Neural crest cell (in vitro differentiated cells): ENCODE measurements at regions not wholly inside any gene's neighbourhood (a gene's known extent, or its start where the extent isn't known, plus 50 kb on each side); places are given as distances from the start of the nearest gene placed in this dataset.
A peak's percentile ranks its signal among the peaks of the same experiment; 100 is the strongest.

Source experiments
- DNase-seq: peaks from one replicate; pipeline ENCODE4 v3.0.0; 2021; ENCODE audit warnings: low read depth, mixed read lengths, low spot score
- H3K27ac Mint-ChIP-seq: one replicate; pipeline ENCODE4 v1.8.0; 2021; ENCODE audit warnings: mild to moderate bottlenecking, mixed read lengths; ENCODE audit not compliant: unreplicated experiment
- H3K27me3 Mint-ChIP-seq: 2 replicates; pipeline ENCODE4 v1.8.0; 2021; ENCODE audit warnings: low read depth, mild to moderate bottlenecking, mixed read lengths
- H3K36me3 Mint-ChIP-seq: 2 replicates; pipeline ENCODE4 v1.8.0; 2021; ENCODE audit warnings: low read depth, mild to moderate bottlenecking, mixed read lengths
- H3K4me1 Mint-ChIP-seq: 2 replicates; pipeline ENCODE4 v1.8.0; 2021; ENCODE audit warnings: mixed read lengths
- H3K4me3 Mint-ChIP-seq: one replicate; pipeline ENCODE4 v1.8.0; 2021; ENCODE audit warnings: mild to moderate bottlenecking, mixed read lengths
- H3K9me3 Mint-ChIP-seq: 2 replicates; pipeline ENCODE4 v1.8.0; 2021; ENCODE audit warnings: mixed read lengths
- CTCF ChIP-seq: fragments of 200-600 bp; sonication (generic); conservative IDR thresholded peaks from 2 replicates; pipeline ENCODE4 v1.5.0; 2021; ENCODE audit warnings: antibody characterized with exemption, mild to moderate bottlenecking

GRCh38 chr6:74731204-74731603 is 474.6 kb downstream of the COL12A1 start:
- H3K27ac Mint-ChIP-seq: peak overlapping the region; percentile 93
- peaks cover 2% of the 10 kb centered on the region for H3K9me3 Mint-ChIP-seq
- no peaks in the 10 kb centered on the region for H3K27me3 Mint-ChIP-seq
- peak overlapping the region; percentile 1 for H3K4me3 Mint-ChIP-seq
- DNase-seq: no peak
- H3K36me3 Mint-ChIP-seq: peaks cover 5% of the 10 kb centered on the region
- no peak for TF ChIP-seq CTCF
- peaks cover 36% of the 10 kb centered on the region for H3K4me1 Mint-ChIP-seq

GRCh38 chr6:74720923-74721322 is 484.9 kb downstream of the COL12A1 start:
- H3K27me3 Mint-ChIP-seq: no peaks in the 10 kb centered on the region
- H3K27ac Mint-ChIP-seq: no peak overlapping the region
- H3K9me3 Mint-ChIP-seq: peaks cover 9% of the 10 kb centered on the region
- no peak for DNase-seq
- H3K4me1 Mint-ChIP-seq: no peaks in the 10 kb centered on the region
- peaks cover 9% of the 10 kb centered on the region for H3K36me3 Mint-ChIP-seq
- no peak overlapping the region for H3K4me3 Mint-ChIP-seq
- TF ChIP-seq CTCF: no peak

- Mint-ChIP-seq H3K9me3 (peaks cover 9% of the 10 kb centered on the region), H3K27me3 (no peaks in the 10 kb centered on the region), H3K36me3 (peaks cover 12% of the 10 kb centered on the region), H3K27ac (no peak overlapping the region), H3K4me3 (no peak overlapping the region), H3K4me1 (peaks cover 3% of the 10 kb centered on the region)
- TF ChIP-seq CTCF: no peak
- DNase-seq: no peak
Observed at GRCh38 chr6:74717591-74717990, 488.3 kb downstream of the COL12A1 start.

- DNase-seq: no peak
- Mint-ChIP-seq H3K4me3 (no peak overlapping the region), H3K9me3 (peaks cover 7% of the 10 kb centered on the region), H3K36me3 (peaks cover 11% of the 10 kb centered on the region), H3K27me3 (no peaks in the 10 kb centered on the region), H3K27ac (no peak overlapping the region), H3K4me1 (peaks cover 5% of the 10 kb centered on the region)
- no peak for TF ChIP-seq CTCF
Observed at GRCh38 chr6:74715355-74716085, 490.3 kb downstream of the COL12A1 start.

- no peak for DNase-seq
- Mint-ChIP-seq H3K27ac (no peak overlapping the region), H3K36me3 (peaks cover 11% of the 10 kb centered on the region), H3K9me3 (peaks cover 7% of the 10 kb centered on the region), H3K27me3 (no peaks in the 10 kb centered on the region), H3K4me3 (no peak overlapping the region), H3K4me1 (peaks cover 5% of the 10 kb centered on the region)
- TF ChIP-seq CTCF: no peak
Observed at GRCh38 chr6:74713941-74714340, 491.9 kb downstream of the COL12A1 start.
